ENCODE measurements at regions not wholly inside any gene's neighbourhood (a gene's known extent, or its start where the extent isn't known, plus 50 kb on each side); places are given as distances from the start of the nearest gene placed in this dataset.

DNA sequence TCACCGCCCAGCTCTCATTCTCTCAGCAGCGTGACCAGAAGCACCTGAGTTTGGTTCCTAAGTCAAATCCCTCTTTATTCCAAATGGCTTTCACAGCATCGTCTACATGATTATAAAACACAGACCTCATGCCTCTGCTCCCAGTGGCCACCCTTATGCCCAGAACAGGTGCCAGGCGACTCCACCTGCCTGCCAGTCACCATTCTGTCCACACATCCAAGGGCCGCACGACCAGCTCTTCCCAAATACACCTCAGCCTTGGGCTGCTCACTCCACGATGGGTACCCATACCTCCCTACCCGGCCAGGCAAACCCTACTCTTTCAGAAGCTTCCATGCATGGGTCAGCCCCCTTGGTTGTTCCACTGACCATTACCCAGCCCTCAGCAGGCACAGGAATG lies 851.6 kb upstream of the SALL3 start:
- no peak for DNase-seq

DNA sequence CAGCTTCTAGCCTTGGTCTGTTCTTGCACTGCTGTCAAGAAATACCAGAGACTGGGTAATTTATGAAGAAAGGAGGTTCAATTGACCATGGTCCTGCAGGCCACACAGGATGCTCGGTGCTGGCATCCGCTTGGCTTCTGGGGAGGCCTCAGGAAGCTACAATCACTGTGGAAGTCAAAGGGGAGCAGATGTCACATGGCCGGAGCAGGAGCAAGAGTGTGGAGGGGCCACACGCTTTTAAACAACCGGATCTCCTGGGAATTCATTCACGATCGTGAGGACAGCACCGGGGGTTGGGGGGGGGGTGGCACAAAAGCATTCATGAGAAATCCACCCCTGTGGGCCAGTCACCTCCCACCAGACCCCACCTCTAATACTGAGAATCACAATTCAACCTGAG lies 850.4 kb upstream of the SALL3 start:
- no peak for DNase-seq

DNA sequence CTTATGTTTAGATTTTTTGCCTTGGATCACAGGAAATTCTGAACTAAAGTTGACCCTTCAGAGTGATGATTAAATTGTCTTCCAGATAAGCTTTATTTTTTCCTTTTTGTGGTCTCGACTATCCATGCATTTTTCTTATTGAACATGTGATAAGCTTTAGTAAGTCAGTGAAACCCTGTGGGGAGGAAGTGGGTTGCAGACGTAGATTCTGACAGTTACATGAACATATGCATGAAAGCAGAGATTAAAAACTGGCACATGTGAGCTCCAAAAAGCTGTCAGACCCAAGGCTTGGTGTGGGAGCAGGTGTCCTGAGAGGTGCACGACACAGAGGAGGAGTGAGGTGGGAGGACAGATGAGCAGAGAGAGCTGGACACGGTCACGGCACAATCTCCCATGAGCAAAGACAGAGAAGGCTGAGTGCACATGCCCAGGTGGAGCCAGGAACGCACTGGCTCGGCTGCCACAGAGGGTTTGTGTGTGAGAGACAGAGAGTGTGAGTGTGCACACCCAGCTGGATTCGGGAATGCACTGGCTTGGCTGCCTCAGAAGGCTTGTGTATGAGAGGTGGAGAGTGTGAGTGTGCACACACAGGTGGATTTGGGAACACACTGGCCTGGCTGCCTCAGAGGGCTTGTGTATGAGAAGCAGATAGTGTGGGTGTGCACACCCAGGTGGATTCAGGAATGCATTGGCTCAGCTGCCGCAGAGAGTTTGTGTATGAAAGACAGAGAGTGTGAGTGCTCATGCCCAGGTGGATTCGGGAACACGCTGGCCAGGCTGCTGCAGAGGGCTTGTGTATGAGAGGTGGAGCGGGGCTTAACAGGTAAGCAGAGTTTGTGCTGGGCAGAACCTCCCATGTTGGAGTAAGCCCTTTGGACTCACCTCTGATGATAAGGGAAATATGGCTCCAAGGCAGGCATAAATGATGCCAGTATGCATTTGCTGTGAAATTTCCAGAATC lies 849.1 kb upstream of the SALL3 start:
- no peak for DNase-seq

DNA sequence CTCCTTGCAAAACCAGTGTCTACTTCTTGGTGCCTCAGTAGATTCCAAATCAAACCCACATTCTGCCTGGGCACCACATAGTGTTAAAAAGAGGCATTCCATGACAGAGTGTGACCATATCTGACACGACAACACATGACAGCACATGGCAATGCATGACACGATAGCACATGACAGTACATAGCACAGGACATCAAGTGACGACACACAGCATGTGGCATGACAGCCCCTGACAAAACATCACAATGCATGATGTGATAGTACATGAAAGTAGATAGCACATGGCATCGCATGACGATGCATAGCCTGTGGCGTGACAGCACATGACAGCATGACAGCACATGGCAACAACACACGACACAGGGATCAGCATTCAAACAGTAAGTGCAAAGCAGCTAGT lies 845.9 kb upstream of the SALL3 start:
- DNase-seq = no peak

DNA sequence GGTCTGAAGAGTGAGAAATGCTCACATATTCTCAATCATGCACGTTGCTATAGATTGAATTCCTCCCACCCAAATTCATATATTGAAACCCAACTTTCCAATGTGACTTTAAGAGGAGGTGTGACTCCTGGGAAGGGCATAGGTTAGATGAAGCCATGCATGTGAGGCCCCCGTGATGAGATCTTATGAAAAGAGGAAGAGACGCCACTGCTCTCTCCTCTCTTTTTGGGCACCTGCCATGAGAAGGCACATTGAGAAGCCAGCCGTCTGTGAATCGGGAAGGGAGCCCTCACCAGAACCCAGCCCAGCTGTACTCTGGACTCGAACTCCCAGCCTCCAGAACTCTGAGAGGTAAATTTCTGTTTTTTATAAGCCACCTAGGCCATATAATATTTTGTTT lies 842.6 kb upstream of the SALL3 start:
- DNase-seq = no peak

GRCh38 chr18:78138983-78139496 lies 840.6 kb upstream of the SALL3 start:
- DNase-seq = no peak

GRCh38 chr18:78140294-78140693 lies 839.3 kb upstream of the SALL3 start:
- DNase-seq = no peak

DNA sequence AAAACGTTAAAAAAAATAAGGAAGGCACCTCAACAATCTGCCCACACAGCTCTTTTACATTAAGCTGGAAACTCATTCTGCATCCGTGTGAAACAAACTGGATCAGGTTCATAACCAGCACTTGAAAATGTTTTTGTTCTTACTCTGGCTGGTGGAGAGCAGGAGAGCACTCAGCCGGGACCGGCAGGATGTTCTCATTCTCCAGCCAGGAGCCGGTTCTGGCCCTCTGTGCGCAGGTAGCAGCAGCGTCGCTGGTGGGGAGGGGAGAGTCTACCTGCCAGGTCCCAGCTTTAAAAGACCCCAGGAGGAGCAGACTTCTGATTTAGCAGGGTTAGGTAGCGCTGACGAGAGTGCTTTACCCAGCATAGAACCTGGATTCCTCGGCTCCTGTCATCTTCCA lies 834.9 kb upstream of the SALL3 start:
- DNase-seq = no peak

DNA sequence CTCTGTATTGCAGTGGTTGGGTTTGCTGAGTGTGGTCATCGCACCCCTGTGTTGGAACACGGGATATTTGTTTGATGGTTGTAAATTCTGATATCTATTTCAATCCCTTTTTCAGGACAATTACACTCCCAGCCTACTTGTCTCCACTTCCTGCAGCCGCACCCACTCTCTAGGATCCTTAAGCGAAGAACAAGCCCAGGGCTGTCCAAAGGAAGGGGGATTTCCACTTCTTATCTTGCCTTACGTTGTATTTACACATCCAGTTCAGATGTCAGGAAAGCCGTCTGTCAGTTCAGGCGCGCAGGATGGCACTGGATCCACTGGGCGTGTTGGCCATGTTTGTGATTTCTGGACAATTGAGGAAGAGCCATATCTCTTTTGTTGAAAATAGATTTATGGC lies 834.5 kb upstream of the SALL3 start:
- DNase-seq = no peak

DNA sequence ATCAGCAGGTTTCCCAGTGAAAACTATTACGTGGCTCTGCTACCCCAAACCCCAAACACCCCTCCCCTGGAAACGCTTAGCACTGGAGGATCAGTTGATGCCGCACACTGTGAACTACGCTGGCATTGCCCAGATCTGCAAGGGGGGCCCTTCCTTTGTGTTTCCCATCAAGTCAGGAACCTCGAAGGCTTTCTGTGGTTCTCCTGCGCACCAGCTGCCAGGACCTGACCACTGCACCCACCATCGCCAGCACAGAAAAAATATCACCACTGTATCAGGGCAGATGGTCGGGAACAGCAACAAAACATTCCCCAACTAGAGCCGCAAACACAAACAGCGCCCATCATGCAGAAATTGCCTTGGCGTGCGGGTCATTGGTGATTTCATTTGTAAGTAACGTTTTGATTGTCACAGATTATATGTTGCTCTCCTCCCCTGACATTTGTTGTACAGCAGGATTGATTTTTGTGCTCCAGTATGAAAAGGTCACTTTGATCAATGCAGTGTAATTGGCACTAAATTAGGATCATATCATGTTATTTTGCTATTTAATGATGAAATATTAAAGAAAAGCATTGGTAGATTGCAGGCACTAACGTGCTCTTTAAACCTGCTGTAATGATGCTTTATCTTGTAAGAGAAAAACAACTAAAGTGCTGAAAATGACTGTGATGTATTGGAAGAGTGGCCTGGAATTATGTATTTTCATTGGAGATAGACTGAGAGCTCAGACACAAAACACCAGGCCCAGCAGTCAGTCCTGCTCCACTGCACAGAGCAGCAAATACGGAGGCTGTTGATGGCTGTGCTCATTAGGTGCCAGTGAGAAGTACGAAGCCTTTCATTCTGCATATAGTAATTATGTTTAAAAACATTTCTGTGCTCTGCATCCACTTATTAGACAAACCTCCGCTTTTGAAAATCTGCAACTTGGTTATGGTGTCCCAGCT lies 833.2 kb upstream of the SALL3 start:
- DNase-seq = no peak

- DNase-seq = no peak
Observed at GRCh38 chr18:78150590-78150989, 829.0 kb upstream of the SALL3 start.

GRCh38 chr18:78151234-78151633 lies 828.4 kb upstream of the SALL3 start:
- no peak for DNase-seq

- DNase-seq = no peak
Observed at GRCh38 chr18:78151948-78152725, 827.5 kb upstream of the SALL3 start.

- no peak for DNase-seq
Observed at GRCh38 chr18:78153362-78153761, 826.3 kb upstream of the SALL3 start.

DNA sequence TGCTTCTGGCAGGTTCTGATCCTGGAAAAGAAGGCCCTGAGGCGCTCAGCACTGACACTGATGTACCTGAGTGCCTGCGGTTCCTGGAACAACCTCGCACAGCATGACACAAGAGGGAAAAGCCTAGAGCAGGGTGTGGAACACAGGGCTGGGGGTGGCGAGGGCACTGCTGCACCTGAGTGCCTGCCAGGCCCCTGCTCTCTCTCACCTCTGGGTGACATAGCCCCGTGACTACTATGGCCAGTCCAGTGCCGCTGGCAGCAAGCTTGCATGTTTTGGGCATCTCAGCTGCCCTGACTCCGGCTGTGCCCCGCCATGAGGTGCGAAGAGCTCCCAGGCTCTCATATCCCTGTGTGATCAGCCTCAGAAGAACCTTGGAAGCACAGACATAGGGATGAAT lies 825.2 kb upstream of the SALL3 start:
- no peak for DNase-seq

DNA sequence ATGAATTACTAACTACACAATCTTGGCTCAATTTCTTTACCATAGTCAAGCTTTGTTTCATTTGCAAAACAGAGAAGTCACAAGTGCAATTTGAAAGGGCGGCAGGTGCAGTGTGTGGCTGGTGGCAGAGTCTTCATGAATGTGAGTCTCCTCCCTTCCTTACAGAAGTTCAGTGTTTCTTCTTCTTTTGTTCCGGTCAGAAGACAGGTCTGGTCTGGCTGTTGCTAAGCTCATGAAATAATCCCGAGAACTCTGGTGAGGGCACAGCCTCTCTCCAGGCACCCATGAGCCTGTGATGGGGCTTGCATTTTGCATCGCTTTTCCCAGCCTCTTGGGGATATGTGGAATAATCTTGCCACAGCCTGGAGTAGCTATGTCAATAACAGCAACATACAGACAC lies 824.8 kb upstream of the SALL3 start:
- DNase-seq = no peak

- DNase-seq = no peak
Observed at GRCh38 chr18:78156466-78156865, 823.2 kb upstream of the SALL3 start.

DNA sequence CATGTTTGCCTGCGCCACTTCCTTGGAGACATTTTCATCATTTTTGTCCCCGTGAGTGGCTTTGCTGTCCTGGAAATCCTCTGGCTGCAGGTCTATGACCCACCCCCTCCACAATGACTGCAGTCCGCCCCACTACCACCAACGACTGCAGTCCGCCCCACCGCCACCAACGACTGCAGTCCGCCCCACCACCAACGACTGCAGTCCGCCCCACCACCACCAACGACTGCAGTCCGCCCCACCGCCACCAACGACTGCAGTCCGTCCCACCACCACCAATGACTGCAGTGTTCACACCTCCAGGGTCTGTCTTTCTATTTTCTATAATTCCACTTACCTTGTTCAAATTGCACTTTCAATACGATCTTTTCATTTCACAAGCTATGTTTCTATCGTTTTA lies 820.7 kb upstream of the SALL3 start:
- DNase-seq = no peak

- no peak for DNase-seq
Observed at GRCh38 chr18:78159397-78159796, 820.2 kb upstream of the SALL3 start.

DNA sequence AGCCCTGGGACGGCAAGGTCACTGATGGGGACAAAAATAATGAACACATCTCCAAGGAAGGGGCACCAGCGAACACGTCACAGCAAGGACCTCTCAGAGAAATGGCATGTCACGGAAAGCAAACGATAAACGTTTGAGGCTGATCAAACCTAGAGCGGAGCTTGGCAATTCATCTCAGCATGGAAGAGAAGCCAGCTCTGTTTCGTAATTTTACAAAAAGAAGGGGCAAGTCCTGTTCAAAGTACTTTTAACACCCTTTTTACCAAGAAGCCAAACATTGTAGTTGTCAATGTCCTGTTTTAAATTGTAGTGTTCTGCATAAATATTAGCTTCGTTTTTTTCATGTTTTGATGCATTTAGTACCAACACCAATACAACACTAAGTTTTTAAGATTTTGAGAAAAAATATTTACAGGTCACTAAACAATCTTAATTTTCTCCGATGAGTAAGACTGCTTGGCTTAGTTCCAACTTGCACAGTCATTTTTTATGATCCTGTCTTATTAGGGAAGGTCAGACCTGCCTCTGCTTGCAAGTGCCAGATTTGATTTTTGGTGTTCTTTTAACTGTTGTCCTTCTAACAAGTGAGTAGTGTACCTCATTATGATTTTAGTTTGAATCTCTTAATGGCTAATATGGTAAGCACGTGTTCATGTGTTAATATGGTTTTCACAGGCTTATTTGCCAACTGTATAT lies 818.5 kb upstream of the SALL3 start:
- no peak for DNase-seq

- no peak for DNase-seq
Observed at GRCh38 chr18:78165525-78165924, 814.1 kb upstream of the SALL3 start.

- DNase-seq = no peak
Observed at GRCh38 chr18:78168526-78168925, 811.1 kb upstream of the SALL3 start.

Measured in stimulated activated CD4-positive, alpha-beta T cell treated with anti-CD3 and anti-CD28 coated beads, Interleukin-1b, Interleukin-23, amount 100 ng/mL, for 48 hours (primary cell).